GM21515 (cell line): ENCODE measurements at regions not wholly inside any gene's neighbourhood (a gene's known extent, or its start where the extent isn't known, plus 50 kb on each side); places are given as distances from the start of the nearest gene placed in this dataset.
A peak's percentile ranks its signal among the peaks of the same experiment; 100 is the strongest.
"Not testable (repeated sequence)": the region's sequence is repeated elsewhere in the genome, so short reads cannot be mapped to it uniquely, and the experiment has no call there.

Experiments used
- ATAC-seq: cut with Tn5 transposase; IDR thresholded peaks from one replicate; pipeline ENCODE4 v1.9.1; 2021; ENCODE audit not compliant: unreplicated experiment

DNA sequence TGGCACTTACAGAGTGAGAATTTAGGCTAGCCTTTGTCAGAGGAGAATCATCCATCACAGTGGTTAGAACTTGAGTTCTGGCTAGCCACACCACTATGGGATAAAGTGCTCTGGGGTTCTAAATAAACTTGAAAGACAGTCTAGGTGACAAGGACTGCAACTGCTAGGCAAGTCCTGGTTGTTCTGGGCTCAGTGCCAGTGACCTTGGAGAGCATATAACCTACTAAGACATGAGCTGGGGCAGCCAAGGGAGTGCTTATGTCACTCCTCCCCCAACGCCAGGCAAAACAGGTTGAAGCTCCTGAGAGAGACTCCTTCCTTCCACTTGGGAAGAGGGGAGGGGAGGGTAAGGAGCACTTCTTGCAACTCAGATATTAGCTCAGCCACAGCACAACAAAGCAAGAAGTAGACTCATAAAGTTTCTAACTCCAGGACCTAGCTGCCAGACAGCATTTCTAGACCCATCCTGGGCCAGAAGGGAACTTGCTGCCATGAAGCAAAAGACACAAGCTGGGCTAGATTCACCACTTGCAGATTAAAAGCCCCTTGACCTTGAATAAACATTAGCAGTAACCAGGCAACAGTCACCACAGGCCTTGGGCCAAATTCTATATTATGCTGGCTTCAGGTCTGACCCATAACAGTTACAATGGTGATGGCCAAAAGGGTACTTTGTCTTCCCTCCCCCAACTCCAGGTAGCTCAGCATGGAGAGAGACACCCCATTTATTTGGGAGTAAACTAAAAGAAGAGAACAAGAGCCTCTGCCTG is 963.7 kb downstream of the PLOD2 start:
- ATAC-seq: no peak

- no peak for ATAC-seq
Measured at GRCh38 chr3:145197821-145198220, 963.2 kb downstream of the PLOD2 start.

GRCh38 chr3:145209561-145209960 is 951.4 kb downstream of the PLOD2 start:
- no peak for ATAC-seq

GRCh38 chr3:145219355-145220235 is 941.4 kb downstream of the PLOD2 start:
- ATAC-seq: no peak

DNA sequence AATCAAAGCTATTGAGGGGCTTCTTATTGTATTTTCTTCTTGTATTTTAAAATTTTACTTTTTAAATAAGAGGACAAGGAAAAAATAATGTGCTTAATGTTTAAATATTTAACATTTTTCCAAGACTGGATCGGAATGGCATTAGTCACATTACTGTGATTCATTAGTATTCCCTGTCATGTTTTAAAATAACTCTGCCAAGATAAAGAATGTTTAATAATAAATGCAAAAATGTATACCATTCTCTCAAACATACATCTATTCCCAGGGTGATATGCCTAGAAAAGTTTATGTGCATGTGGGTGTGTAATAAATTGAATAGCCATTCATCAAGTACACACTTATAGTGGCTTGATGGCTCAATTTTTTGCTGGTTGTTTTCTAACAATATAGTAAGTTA is 936.1 kb downstream of the PLOD2 start:
- ATAC-seq: no peak

DNA sequence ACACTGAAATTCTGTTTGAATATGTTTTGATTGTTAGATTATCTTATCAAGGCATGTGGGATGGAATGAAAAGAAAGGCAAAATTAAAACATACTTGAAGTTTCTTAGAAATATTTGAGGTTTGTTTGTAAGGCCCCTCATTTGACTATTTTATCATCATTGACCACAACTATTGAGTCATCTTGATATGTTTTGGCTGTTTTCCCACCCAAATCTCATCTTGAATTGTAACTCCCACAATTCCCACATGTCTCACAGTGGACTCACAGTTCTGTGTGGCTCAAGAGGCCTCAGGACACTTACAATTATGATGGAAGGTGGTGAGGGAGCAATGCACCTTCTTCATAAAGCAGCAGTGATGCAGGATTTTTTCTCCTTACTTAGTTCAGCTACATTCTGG is 917.1 kb downstream of the PLOD2 start:
- no peak for ATAC-seq

GRCh38 chr3:145244327-145244726 is 916.7 kb downstream of the PLOD2 start:
- no peak for ATAC-seq

DNA sequence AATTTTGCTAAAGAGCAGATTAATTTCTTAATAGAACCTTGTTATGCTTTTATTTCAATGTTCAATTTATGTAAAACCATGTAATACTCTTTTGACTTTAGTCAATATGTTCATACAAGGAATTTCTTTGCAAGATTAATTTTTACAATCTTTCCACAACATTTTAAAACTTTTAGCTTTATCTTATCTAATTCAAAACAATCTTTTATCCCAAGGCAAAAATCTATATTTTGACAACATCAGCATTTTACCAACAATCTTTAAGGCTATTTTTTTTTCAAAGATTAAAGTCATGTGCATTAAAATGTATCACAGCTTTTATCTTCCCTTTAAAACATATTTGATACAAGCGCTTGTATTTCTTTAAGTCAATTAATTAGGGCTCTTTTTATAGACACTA is 914.7 kb downstream of the PLOD2 start:
- no peak for ATAC-seq

GRCh38 chr3:145248928-145249327 is 912.1 kb downstream of the PLOD2 start:
- ATAC-seq: no peak

GRCh38 chr3:145251311-145251710 is 909.7 kb downstream of the PLOD2 start:
- ATAC-seq: no peak

DNA sequence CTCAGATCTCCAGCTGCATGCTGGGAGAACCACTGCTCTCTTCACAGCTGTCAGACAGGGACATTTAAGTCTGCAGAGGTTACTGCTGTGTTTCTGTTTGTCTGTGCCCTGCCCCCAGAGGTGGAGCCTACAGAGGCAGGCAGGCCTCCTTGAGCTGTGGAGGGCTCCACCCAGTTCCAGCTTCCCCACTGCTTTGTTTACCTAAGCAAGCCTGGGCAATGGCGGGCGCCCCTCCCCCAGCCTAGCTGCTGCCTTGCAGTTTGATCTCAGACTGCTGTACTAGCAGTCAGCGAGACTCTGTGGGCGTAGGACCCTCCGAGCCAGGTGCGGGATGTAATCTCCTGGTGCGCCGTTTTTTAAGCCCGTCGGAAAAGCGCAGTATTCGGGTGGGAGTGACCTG is 903.0 kb downstream of the PLOD2 start:
- not testable (repeated sequence) for ATAC-seq

DNA sequence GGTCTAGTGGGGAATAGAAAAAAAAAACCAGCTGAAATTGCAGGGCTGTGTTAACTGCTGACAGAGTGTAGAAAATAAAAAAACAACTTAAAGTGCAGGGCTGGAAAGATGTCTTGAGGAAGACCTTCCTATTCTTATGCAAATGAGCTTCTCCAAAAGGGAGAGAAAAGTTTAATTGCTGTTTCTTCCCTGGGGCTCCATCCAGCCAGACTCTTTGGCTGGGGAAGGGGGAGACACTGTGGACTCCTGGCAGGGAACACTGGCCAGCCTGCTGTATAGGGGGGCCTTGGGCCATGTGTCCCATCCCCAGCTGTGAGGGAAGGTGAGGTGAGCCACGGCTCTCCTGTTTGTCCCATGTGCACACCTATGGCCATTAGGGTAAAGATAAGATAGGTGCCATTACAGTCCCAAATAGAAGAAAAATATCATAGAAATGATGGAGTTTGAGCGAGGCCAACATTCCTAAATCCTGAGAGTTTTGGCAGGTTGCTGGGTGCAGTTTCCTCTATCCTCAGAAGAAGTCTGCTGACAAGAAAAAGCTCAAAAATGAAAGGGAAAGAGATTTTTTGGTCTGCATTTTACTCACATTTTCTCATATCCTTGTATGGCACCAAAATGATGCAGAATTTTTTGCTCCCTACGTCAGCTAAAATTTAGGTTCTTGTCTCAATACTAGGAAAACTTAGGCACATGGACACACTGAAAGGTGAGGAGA is 901.7 kb downstream of the PLOD2 start:
- ATAC-seq: no peak

DNA sequence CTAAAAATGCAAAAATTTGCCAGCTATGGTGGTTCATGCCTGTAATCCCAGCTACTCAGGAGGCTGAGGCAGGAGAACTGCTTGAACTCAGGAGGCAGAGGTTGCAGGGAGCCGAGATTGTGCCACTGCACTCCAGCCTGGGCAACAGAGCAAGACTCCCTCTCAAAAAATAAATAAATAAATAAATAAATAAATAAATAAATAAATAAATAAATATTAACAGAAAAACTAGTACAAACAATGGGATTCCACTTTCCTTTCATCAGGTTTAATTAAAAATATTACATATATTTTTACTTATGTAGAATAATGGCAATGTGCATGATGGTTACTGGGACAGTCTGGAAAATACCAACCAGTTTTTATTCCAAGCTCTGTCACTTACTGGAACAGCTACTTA is 897.5 kb downstream of the PLOD2 start:
- ATAC-seq: not testable (repeated sequence)

- ATAC-seq: no peak
Measured at GRCh38 chr3:145266368-145266767, 894.6 kb downstream of the PLOD2 start.

DNA sequence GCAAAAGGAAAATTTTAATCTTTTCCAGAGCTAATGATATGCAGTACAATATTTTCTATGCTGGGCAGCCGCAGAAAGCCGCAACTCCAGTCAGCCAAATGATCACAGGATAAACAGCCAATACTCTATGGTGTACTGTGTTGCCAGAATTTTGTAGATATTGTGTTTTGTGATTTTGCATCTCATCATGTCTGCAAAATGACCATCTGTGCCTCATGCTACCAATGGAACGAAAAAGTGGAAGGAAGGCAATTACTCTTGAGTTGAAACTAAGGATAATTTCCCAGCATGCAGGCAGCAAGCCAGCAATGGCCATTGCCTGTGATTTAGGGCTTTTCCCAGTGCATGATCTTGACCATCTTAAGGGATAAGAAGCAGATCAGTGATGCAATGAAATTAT is 891.9 kb downstream of the PLOD2 start:
- no peak for ATAC-seq

- no peak for ATAC-seq
Measured at GRCh38 chr3:145272684-145273083, 888.3 kb downstream of the PLOD2 start.

GRCh38 chr3:145282505-145282904 is 878.5 kb downstream of the PLOD2 start:
- ATAC-seq: no peak

GRCh38 chr3:145286937-145287336 is 874.0 kb downstream of the PLOD2 start:
- peak; percentile 58 for ATAC-seq

DNA sequence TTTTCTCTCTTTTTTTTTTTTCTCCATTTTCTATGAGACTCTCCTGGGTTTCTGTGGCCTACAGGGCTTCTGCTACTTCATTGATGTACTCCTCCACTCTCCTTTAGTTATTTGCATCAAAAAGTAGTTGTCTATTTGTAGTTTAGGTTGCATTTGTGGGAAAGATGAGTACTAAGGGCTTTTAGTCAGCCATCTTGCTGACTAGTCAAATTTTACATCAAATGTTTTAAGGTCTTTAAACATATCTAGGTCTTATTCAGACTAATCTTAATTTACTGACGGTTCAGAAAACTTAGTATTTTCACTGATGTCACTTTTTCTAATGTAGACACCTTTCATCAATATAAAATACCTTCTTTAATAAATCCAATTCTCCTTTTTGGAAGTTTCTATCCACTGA is 871.0 kb downstream of the PLOD2 start:
- ATAC-seq: no peak

GRCh38 chr3:145294572-145294971 is 866.4 kb downstream of the PLOD2 start:
- ATAC-seq: no peak

DNA sequence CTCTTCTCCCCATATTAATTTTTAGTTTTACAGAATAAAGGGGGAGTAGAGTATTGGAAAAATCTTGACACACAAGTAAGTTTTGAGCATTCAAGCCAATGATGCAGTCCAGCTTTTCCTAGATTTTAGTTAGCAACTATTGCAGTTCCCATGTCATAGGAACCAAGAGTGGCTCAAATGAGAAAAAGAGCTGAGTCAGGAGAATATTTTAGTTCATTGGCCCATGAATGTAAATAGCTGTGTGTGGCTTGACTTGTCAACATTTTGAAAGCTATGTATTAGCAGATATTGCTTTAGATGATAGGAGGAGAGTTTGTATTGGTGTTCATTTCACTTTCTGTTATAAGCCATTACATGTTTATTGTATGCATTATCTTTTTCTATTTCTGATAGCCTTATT is 853.7 kb downstream of the PLOD2 start:
- ATAC-seq: no peak

DNA sequence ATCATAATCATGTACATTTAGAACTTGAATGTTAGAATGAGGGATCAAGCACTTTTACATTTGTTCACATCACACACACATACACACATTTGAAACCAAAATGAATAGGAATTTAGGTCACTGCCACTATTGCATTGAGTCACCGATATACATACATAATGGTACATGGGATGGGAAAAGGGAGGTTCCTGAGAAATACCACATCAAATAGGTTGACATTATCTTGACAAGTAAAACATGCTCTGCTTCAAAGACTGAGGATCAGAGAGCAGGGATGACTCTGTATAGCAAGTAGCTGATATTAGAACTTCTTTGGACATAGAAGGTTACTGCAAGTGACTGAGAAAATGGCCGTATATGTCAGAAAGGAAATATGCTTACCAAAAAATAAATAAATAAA is 847.2 kb downstream of the PLOD2 start:
- ATAC-seq: no peak
